HepG2 (cell line): ENCODE measurements at regions not wholly inside any gene's neighbourhood (a gene's known extent, or its start where the extent isn't known, plus 50 kb on each side); places are given as distances from the start of the nearest gene placed in this dataset.

Experiments used
- ATAC-seq: fragments of 200-7000 bp; cut with Tn5 transposase; 3 replicates; pipeline ENCODE4 v1.9.1; 2020; ENCODE audit warnings: mild to moderate bottlenecking, moderate library complexity
- BruUV-seq: library from RNA; stranded (reverse); fragments of 400-500 nt; replicated peaks from 2 replicates; lab custom pipeline; 2021; lab: Mats Ljungman, UMichigan
- CTCF ChIA-PET: fragments of 300-600 bp; formaldehyde crosslinking; extraction: SDS; loops from one replicate; lab custom pipeline; 2021; ENCODE audit warnings: low total read pairs, inconsistent platforms, low intra/inter-chr PET ratio; lab: Yijun Ruan, JAX
- POLR2A ChIA-PET: fragments of 350-600 bp; sonication (Branson Sonifier 250); formaldehyde crosslinking; loops from one replicate; lab custom pipeline; 2020; ENCODE audit warnings: antibody characterized with exemption, inconsistent platforms; lab: Yijun Ruan, JAX
- DNase-seq: peaks from one replicate; pipeline ENCODE4 v3.0.0-alpha.2; 2015; ENCODE audit warnings: low spot score
- FAIRE-seq: peaks from 3 replicates; lab custom pipeline; 2011; peaks lifted over from hg19 to GRCh38; lab: Jason Lieb, UNC
- H2AFZ ChIP-seq: one replicate; pipeline ENCODE4 v1.6.1; 2011; ENCODE audit warnings: low read length, inconsistent platforms
- H3K27ac ChIP-seq: fragments of 300-600 bp; 3 replicates; pipeline ENCODE4 v1.8.0; 2011; ENCODE audit warnings: mixed run types, mild to moderate bottlenecking, mixed read lengths, low read length, inconsistent platforms; ENCODE audit not compliant: insufficient read depth; ENCODE audit errors: extremely low read length
- H3K27me3 ChIP-seq, 2 experiments: fragments of 200-600 bp in 1 of 2; 2 replicates in 1 of 2; 3 replicates in 1 of 2; pipeline versions ENCODE4 v1.6.0 to v1.8.0; 2011; ENCODE audit warnings: low read length in 2 of 2, mild to moderate bottlenecking in 2 of 2, moderate library complexity in 2 of 2, inconsistent platforms in 1 of 2; ENCODE audit not compliant: insufficient read depth in 2 of 2, control insufficient read depth in 1 of 2
- H3K36me3 ChIP-seq, 2 experiments: fragments of 200-600 bp in 1 of 2; replicated peaks in 1 of 2; 2 replicates in 1 of 2; 3 replicates in 1 of 2; pipeline versions ENCODE4 v1.5.1 to v1.8.0; 2011; ENCODE audit warnings: low read length in 2 of 2, inconsistent platforms in 1 of 2; ENCODE audit not compliant: insufficient read depth in 2 of 2, control insufficient read depth in 1 of 2
- H3K4me1 ChIP-seq: 2 replicates; pipeline ENCODE4 v1.5.1; 2012; ENCODE audit warnings: low read length, inconsistent platforms; ENCODE audit not compliant: insufficient read depth
- H3K4me2 ChIP-seq: 2 replicates; pipeline ENCODE4 v1.6.0; 2011; ENCODE audit warnings: low read depth, low read length, inconsistent platforms
- H3K4me3 ChIP-seq, 3 experiments: fragments of 200-600 bp in 1 of 3; sonication (generic), shearing (Covaris generic) in 1 of 3; replicated peaks in 1 of 3; 2 replicates each; pipeline ENCODE4 v1.5.1; 2011 to 2016; ENCODE audit warnings: low read length in 3 of 3, inconsistent platforms in 2 of 3, low read depth in 2 of 3, mild to moderate bottlenecking in 2 of 3, control low read depth in 1 of 3, mixed read lengths in 1 of 3; ENCODE audit not compliant: insufficient read depth in 1 of 3
- H3K79me2 ChIP-seq: one replicate; pipeline ENCODE4 v1.6.1; 2011; ENCODE audit warnings: low read length, inconsistent platforms; ENCODE audit not compliant: insufficient read depth
- H3K9ac ChIP-seq: 2 replicates; pipeline ENCODE4 v1.6.0; 2011; ENCODE audit warnings: mild to moderate bottlenecking, low read depth, low read length, inconsistent platforms; ENCODE audit not compliant: insufficient read depth
- H3K9me3 ChIP-seq: 2 replicates; pipeline ENCODE4 v1.5.1; 2012; ENCODE audit warnings: mild to moderate bottlenecking, low read length
- H4K20me1 ChIP-seq: 2 replicates; pipeline ENCODE4 v1.6.0; 2011; ENCODE audit warnings: inconsistent platforms, mild to moderate bottlenecking, low read length, moderate library complexity; ENCODE audit not compliant: insufficient read depth
- ATF4 ChIP-seq, 2 experiments: fragments of 450-650 bp in 1 of 2; sonication (generic) in 1 of 2; formaldehyde crosslinking; IDR thresholded peaks; 2 replicates each; pipeline versions ENCODE4 v1.5.0 to v1.8.0; 2020 to 2022; ENCODE audit warnings: mild to moderate bottlenecking in 1 of 2, missing genetic modification reagents in 1 of 2
- CAMTA2 ChIP-seq: sonication (generic); formaldehyde crosslinking; IDR thresholded peaks from 2 replicates; pipeline ENCODE4 v1.4.0; 2020; ENCODE audit warnings: mild to moderate bottlenecking, missing genetic modification reagents, borderline replicate concordance
- CEBPB ChIP-seq: IDR thresholded peaks from 2 replicates; pipeline ENCODE4 v1.6.1; 2011; ENCODE audit warnings: low read depth, low read length, improper control_type of control experiment, borderline replicate concordance
- E2F1 ChIP-seq: sonication (generic); formaldehyde crosslinking; IDR thresholded peaks from 2 replicates; pipeline ENCODE4 v1.5.0; 2020; ENCODE audit warnings: missing genetic modification reagents
- ELF1 ChIP-seq: sonication (generic); formaldehyde crosslinking; IDR thresholded peaks from 2 replicates; pipeline ENCODE4 v1.4.0; 2020; ENCODE audit warnings: missing genetic modification reagents
- ERF ChIP-seq: IDR thresholded peaks from 2 replicates; pipeline ENCODE4 v1.6.1; 2018; ENCODE audit warnings: missing biosample characterization, missing genetic modification reagents
- FOXK1 ChIP-seq: sonication (generic); formaldehyde crosslinking; IDR thresholded peaks from 2 replicates; pipeline ENCODE4 v1.4.0; 2020; ENCODE audit warnings: low read depth, missing genetic modification reagents, borderline replicate concordance
- FOXM1 ChIP-seq: sonication (generic); formaldehyde crosslinking; IDR thresholded peaks from 2 replicates; pipeline ENCODE4 v1.5.0; 2020; ENCODE audit warnings: missing genetic modification reagents
- IRX3 ChIP-seq: sonication (generic); formaldehyde crosslinking; IDR thresholded peaks from 2 replicates; pipeline ENCODE4 v1.8.1; 2023; ENCODE audit warnings: mild to moderate bottlenecking, low read depth, missing genetic modification reagents, borderline replicate concordance
- PTBP1 ChIP-seq: fragments of 200-400 bp; formaldehyde crosslinking; IDR thresholded peaks from 2 replicates; pipeline ENCODE4 v1.6.1; 2018; ENCODE audit warnings: low read length, low read depth; ENCODE audit not compliant: poor library complexity, severe bottlenecking
- RELA ChIP-seq: sonication (generic); formaldehyde crosslinking; IDR thresholded peaks from 2 replicates; pipeline ENCODE4 v1.4.0; 2020; ENCODE audit warnings: missing genetic modification reagents
- ZKSCAN1 ChIP-seq: fragments of 150-350 bp; IDR thresholded peaks from 2 replicates; pipeline ENCODE4 v1.6.1; 2014; ENCODE audit warnings: low read length
- ZNF44 ChIP-seq: sonication (generic); formaldehyde crosslinking; IDR thresholded peaks from 2 replicates; pipeline ENCODE4 v1.5.1; 2020; ENCODE audit warnings: mild to moderate bottlenecking, missing genetic modification reagents
- ZNF839 ChIP-seq: sonication (generic); formaldehyde crosslinking; IDR thresholded peaks from 2 replicates; pipeline ENCODE4 v1.4.0; 2020; ENCODE audit warnings: missing genetic modification reagents, mild to moderate bottlenecking, borderline replicate concordance
- WGBS: methylation state at CpG from one replicate; pipeline ENCODE4 v1.1.6; 2017; ENCODE audit warnings: low lambda C conversion rate; 5-methylcytosine and 5-hydroxymethylcytosine counted together
- in situ Hi-C: cut with HindIII; loops from 2 replicates; pipeline ENCODE4 v1.10.0; 2017; ENCODE audit warnings: low pct_unique_long_range_greater_than_20kb; ENCODE audit not compliant: extremely low pct_ligation_motif_present
- intact Hi-C: fragments of 100-400 bp; cut with micrococcal nuclease; formaldehyde crosslinking; loops from one replicate; pipeline ENCODE4 v1.10.0; 2022; ENCODE audit not compliant: unreplicated experiment
- TF ChIP-seq, protein P1 (sequence below): sonication (generic); formaldehyde crosslinking; IDR thresholded peaks from 2 replicates; pipeline ENCODE4 v1.4.0; 2020; ENCODE audit warnings: missing genetic modification reagents
- TF ChIP-seq, protein P2 (sequence below): sonication (generic); formaldehyde crosslinking; IDR thresholded peaks from 2 replicates; pipeline ENCODE4 v1.4.0; 2020; ENCODE audit warnings: mild to moderate bottlenecking, low read depth, missing genetic modification reagents
- TF ChIP-seq, protein P3 (sequence below): fragments of 450-650 bp; IDR thresholded peaks from 2 replicates; pipeline ENCODE4 v1.6.1; 2017

DNA sequence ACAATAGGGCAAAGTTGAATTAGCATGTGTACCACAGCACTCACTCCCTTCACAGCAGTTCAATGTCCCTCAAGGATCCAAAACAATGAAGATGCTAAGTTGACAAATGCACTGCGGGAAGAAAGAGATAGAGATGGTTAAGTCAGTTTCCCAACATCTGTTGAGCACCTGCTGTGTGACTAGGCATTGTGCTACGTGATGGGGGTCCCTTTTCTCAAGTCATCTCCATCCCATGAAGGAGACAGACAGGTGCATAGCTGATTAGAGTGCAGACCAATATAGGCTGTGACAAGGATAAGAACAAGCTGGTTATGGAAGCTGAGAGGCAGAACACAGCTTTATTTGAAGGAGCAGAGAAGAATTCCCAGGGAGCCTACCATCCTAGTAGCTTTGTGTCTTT, 114.2 kb downstream of the HAPSTR1 start:
- no peak for ATAC-seq
- H3K79me2 ChIP-seq = no peaks in the 10 kb centered on the region
- no peaks in the 10 kb centered on the region for H3K36me3 ChIP-seq
- H2AFZ ChIP-seq = no peak overlapping the region
- no peak for FAIRE-seq
- WGBS = 2% methylated on average over 2 of the region's 2 CpGs
- intact Hi-C loops (no loop called here), in situ Hi-C loops (no loop called here)
- H3K9me3 ChIP-seq = 0 out of 2 replicates have a peak, but pooled peaks cover 2% of the 10 kb centered on the region
- ChIA-PET CTCF (no interaction called here), POLR2A (no interaction called here)
- H4K20me1 ChIP-seq = no peaks in the 10 kb centered on the region
- no peak overlapping the region for H3K9ac ChIP-seq
- no peak overlapping the region for H3K4me3 ChIP-seq
- no peak overlapping the region for H3K27ac ChIP-seq
- H3K27me3 ChIP-seq = peaks cover 4 to 27% of the 10 kb centered on the region in 2 experiments; a peak in 4 of 5 replicates
- H3K4me2 ChIP-seq = no peak overlapping the region
- no peaks in the 10 kb centered on the region for H3K4me1 ChIP-seq
- no TSS peak for BruUV-seq
- no peak for DNase-seq
- TF ChIP-seq ERF (CRISPR knock-in tag) (no peak), CAMTA2 (CRISPR knock-in tag) (no peak), IRX3 (CRISPR knock-in tag) (no peak), ATF4 (CRISPR knock-in tag; IDR thresholded peaks at IDR 0.05) (no peak), E2F1 (CRISPR knock-in tag) (no peak), PTBP1 (no peak), FOXK1 (CRISPR knock-in tag) (no peak), CEBPB (no peak), FOXM1 (CRISPR knock-in tag) (no peak), ZNF839 (CRISPR knock-in tag) (no peak), ZNF44 (CRISPR knock-in tag) (no peak), ELF1 (no peak), RELA (CRISPR knock-in tag) (no peak), ZKSCAN1 (no peak)
- TF ChIP-seq, protein P1, sequence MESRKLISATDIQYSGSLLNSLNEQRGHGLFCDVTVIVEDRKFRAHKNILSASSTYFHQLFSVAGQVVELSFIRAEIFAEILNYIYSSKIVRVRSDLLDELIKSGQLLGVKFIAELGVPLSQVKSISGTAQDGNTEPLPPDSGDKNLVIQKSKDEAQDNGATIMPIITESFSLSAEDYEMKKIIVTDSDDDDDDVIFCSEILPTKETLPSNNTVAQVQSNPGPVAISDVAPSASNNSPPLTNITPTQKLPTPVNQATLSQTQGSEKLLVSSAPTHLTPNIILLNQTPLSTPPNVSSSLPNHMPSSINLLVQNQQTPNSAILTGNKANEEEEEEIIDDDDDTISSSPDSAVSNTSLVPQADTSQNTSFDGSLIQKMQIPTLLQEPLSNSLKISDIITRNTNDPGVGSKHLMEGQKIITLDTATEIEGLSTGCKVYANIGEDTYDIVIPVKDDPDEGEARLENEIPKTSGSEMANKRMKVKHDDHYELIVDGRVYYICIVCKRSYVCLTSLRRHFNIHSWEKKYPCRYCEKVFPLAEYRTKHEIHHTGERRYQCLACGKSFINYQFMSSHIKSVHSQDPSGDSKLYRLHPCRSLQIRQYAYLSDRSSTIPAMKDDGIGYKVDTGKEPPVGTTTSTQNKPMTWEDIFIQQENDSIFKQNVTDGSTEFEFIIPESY (CRISPR knock-in tag) = no peak
- TF ChIP-seq, protein P2, sequence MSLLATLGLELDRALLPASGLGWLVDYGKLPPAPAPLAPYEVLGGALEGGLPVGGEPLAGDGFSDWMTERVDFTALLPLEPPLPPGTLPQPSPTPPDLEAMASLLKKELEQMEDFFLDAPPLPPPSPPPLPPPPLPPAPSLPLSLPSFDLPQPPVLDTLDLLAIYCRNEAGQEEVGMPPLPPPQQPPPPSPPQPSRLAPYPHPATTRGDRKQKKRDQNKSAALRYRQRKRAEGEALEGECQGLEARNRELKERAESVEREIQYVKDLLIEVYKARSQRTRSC = no peak
- TF ChIP-seq, protein P3, sequence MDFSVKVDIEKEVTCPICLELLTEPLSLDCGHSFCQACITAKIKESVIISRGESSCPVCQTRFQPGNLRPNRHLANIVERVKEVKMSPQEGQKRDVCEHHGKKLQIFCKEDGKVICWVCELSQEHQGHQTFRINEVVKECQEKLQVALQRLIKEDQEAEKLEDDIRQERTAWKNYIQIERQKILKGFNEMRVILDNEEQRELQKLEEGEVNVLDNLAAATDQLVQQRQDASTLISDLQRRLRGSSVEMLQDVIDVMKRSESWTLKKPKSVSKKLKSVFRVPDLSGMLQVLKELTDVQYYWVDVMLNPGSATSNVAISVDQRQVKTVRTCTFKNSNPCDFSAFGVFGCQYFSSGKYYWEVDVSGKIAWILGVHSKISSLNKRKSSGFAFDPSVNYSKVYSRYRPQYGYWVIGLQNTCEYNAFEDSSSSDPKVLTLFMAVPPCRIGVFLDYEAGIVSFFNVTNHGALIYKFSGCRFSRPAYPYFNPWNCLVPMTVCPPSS = no peak
